Activated naive CD4-positive, alpha-beta T cell treated with anti-CD3 and anti-CD28 coated beads, Interleukin-2, amount 50 U/mL, for 24 hours (primary cell): ENCODE measurements at regions not wholly inside any gene's neighbourhood (a gene's known extent, or its start where the extent isn't known, plus 50 kb on each side); places are given as distances from the start of the nearest gene placed in this dataset.

Source experiments
- H3K27ac Mint-ChIP-seq: one replicate; pipeline ENCODE4 v1.8.0; 2021; ENCODE audit warnings: mild to moderate bottlenecking, mixed read lengths
- H3K27me3 Mint-ChIP-seq: one replicate; pipeline ENCODE4 v1.8.0; 2021; ENCODE audit warnings: mixed read lengths
- H3K36me3 Mint-ChIP-seq: one replicate; pipeline ENCODE4 v1.8.0; 2021; ENCODE audit warnings: mixed read lengths
- H3K4me1 Mint-ChIP-seq: one replicate; pipeline ENCODE4 v1.8.0; 2021; ENCODE audit warnings: mixed read lengths
- H3K4me3 Mint-ChIP-seq: one replicate; pipeline ENCODE4 v1.8.0; 2021; ENCODE audit warnings: mild to moderate bottlenecking, mixed read lengths
- H3K9me3 Mint-ChIP-seq: one replicate; pipeline ENCODE4 v1.8.0; 2021; ENCODE audit warnings: mixed read lengths

GRCh38 chr10:4057725-4058513 lies 272.9 kb upstream of the KLF6 start:
- Mint-ChIP-seq H3K27me3 (no peaks in the 10 kb centered on the region), H3K27ac (no peak overlapping the region), H3K36me3 (no peaks in the 10 kb centered on the region), H3K4me3 (no peak overlapping the region), H3K4me1 (peaks cover 27% of the 10 kb centered on the region), H3K9me3 (no peaks in the 10 kb centered on the region)

GRCh38 chr10:4057021-4057420 lies 272.0 kb upstream of the KLF6 start:
- H3K4me1 Mint-ChIP-seq = peaks cover 23% of the 10 kb centered on the region
- no peaks in the 10 kb centered on the region for H3K36me3 Mint-ChIP-seq
- no peak overlapping the region for H3K27ac Mint-ChIP-seq
- H3K9me3 Mint-ChIP-seq = no peaks in the 10 kb centered on the region
- H3K27me3 Mint-ChIP-seq = no peaks in the 10 kb centered on the region
- H3K4me3 Mint-ChIP-seq = no peak overlapping the region

GRCh38 chr10:4054656-4055435 lies 269.8 kb upstream of the KLF6 start:
- Mint-ChIP-seq H3K36me3 (no peaks in the 10 kb centered on the region), H3K9me3 (no peaks in the 10 kb centered on the region), H3K4me1 (peaks cover 8% of the 10 kb centered on the region), H3K4me3 (no peak overlapping the region), H3K27me3 (no peaks in the 10 kb centered on the region), H3K27ac (no peak overlapping the region)

GRCh38 chr10:4053940-4054339 lies 268.9 kb upstream of the KLF6 start:
- no peak overlapping the region for H3K27ac Mint-ChIP-seq
- H3K27me3 Mint-ChIP-seq = no peaks in the 10 kb centered on the region
- H3K9me3 Mint-ChIP-seq = no peaks in the 10 kb centered on the region
- no peaks in the 10 kb centered on the region for H3K36me3 Mint-ChIP-seq
- H3K4me3 Mint-ChIP-seq = no peak overlapping the region
- peaks cover 4% of the 10 kb centered on the region for H3K4me1 Mint-ChIP-seq

GRCh38 chr10:4051641-4052151 lies 266.7 kb upstream of the KLF6 start:
- H3K27me3 Mint-ChIP-seq = no peaks in the 10 kb centered on the region
- H3K4me3 Mint-ChIP-seq = no peak overlapping the region
- H3K27ac Mint-ChIP-seq = no peak overlapping the region
- no peaks in the 10 kb centered on the region for H3K9me3 Mint-ChIP-seq
- H3K36me3 Mint-ChIP-seq = peaks cover 2% of the 10 kb centered on the region
- H3K4me1 Mint-ChIP-seq = peaks cover 4% of the 10 kb centered on the region

GRCh38 chr10:4051011-4051640 lies 266.1 kb upstream of the KLF6 start:
- no peaks in the 10 kb centered on the region for H3K9me3 Mint-ChIP-seq

GRCh38 chr10:4050061-4050460 lies 265.1 kb upstream of the KLF6 start:
- no peaks in the 10 kb centered on the region for H3K27me3 Mint-ChIP-seq
- H3K4me3 Mint-ChIP-seq = no peak overlapping the region
- no peak overlapping the region for H3K27ac Mint-ChIP-seq
- H3K36me3 Mint-ChIP-seq = peaks cover 2% of the 10 kb centered on the region
- no peaks in the 10 kb centered on the region for H3K9me3 Mint-ChIP-seq
- H3K4me1 Mint-ChIP-seq = peaks cover 4% of the 10 kb centered on the region

More at GRCh38 chr10:4051011-4051640, 266.1 kb upstream of the KLF6 start:
- Mint-ChIP-seq H3K27me3 (no peaks in the 10 kb centered on the region), H3K4me1 (peaks cover 4% of the 10 kb centered on the region), H3K36me3 (peaks cover 2% of the 10 kb centered on the region), H3K4me3 (no peak overlapping the region), H3K27ac (no peak overlapping the region)

- Mint-ChIP-seq H3K27me3 (no peaks in the 10 kb centered on the region), H3K36me3 (peaks cover 2% of the 10 kb centered on the region), H3K4me1 (peaks cover 4% of the 10 kb centered on the region), H3K27ac (no peak overlapping the region), H3K4me3 (no peak overlapping the region), H3K9me3 (no peaks in the 10 kb centered on the region)
Measured at GRCh38 chr10:4049348-4049747, 264.3 kb upstream of the KLF6 start.

- no peaks in the 10 kb centered on the region for H3K9me3 Mint-ChIP-seq
- H3K4me1 Mint-ChIP-seq = peaks cover 4% of the 10 kb centered on the region
- H3K36me3 Mint-ChIP-seq = peaks cover 2% of the 10 kb centered on the region
- no peaks in the 10 kb centered on the region for H3K27me3 Mint-ChIP-seq
- no peak overlapping the region for H3K4me3 Mint-ChIP-seq
- no peak overlapping the region for H3K27ac Mint-ChIP-seq
Measured at GRCh38 chr10:4048236-4048864, 263.3 kb upstream of the KLF6 start.

- no peak overlapping the region for H3K4me3 Mint-ChIP-seq
- peaks cover 8% of the 10 kb centered on the region for H3K36me3 Mint-ChIP-seq
- peaks cover 10% of the 10 kb centered on the region for H3K9me3 Mint-ChIP-seq
- no peak overlapping the region for H3K27ac Mint-ChIP-seq
- no peaks in the 10 kb centered on the region for H3K27me3 Mint-ChIP-seq
- peaks cover 4% of the 10 kb centered on the region for H3K4me1 Mint-ChIP-seq
Measured at GRCh38 chr10:4046712-4047354, 261.8 kb upstream of the KLF6 start.

- no peak overlapping the region for H3K27ac Mint-ChIP-seq
- no peak overlapping the region for H3K4me3 Mint-ChIP-seq
- H3K27me3 Mint-ChIP-seq = no peaks in the 10 kb centered on the region
Measured at GRCh38 chr10:4046030-4046429, 261.0 kb upstream of the KLF6 start.

GRCh38 chr10:4043897-4044665 lies 259.1 kb upstream of the KLF6 start:
- Mint-ChIP-seq H3K4me3 (no peak overlapping the region), H3K9me3 (peaks cover 15% of the 10 kb centered on the region), H3K36me3 (peaks cover 12% of the 10 kb centered on the region), H3K4me1 (no peaks in the 10 kb centered on the region), H3K27ac (no peak overlapping the region), H3K27me3 (no peaks in the 10 kb centered on the region)

More at GRCh38 chr10:4046030-4046429, 261.0 kb upstream of the KLF6 start:
- Mint-ChIP-seq H3K9me3 (peaks cover 15% of the 10 kb centered on the region), H3K36me3 (peaks cover 12% of the 10 kb centered on the region), H3K4me1 (no peaks in the 10 kb centered on the region)

GRCh38 chr10:4041635-4042034 lies 256.6 kb upstream of the KLF6 start:
- no peak overlapping the region for H3K27ac Mint-ChIP-seq

GRCh38 chr10:4038000-4038399 lies 253.0 kb upstream of the KLF6 start:
- H3K4me3 Mint-ChIP-seq = no peak overlapping the region
- H3K36me3 Mint-ChIP-seq = peaks cover 10% of the 10 kb centered on the region
- H3K9me3 Mint-ChIP-seq = peaks cover 15% of the 10 kb centered on the region
- H3K27ac Mint-ChIP-seq = no peak overlapping the region
- peaks cover 29% of the 10 kb centered on the region for H3K4me1 Mint-ChIP-seq
- H3K27me3 Mint-ChIP-seq = no peaks in the 10 kb centered on the region

More at GRCh38 chr10:4041635-4042034, 256.6 kb upstream of the KLF6 start:
- Mint-ChIP-seq H3K36me3 (peaks cover 10% of the 10 kb centered on the region), H3K4me1 (no peaks in the 10 kb centered on the region), H3K9me3 (peaks cover 15% of the 10 kb centered on the region), H3K4me3 (no peak overlapping the region), H3K27me3 (no peaks in the 10 kb centered on the region)
